HG02970 (cell line): ENCODE measurements at regions not wholly inside any gene's neighbourhood (a gene's known extent, or its start where the extent isn't known, plus 50 kb on each side); places are given as distances from the start of the nearest gene placed in this dataset.

Source experiments
- ATAC-seq: cut with Tn5 transposase; IDR thresholded peaks from one replicate; pipeline ENCODE4 v1.9.1; 2021; ENCODE audit warnings: mild to moderate bottlenecking, moderate library complexity, moderate number of reproducible peaks; ENCODE audit not compliant: unreplicated experiment, low FRiP score

GRCh38 chr1:219478811-219479210 is 134.1 kb downstream of the ZC3H11B start:
- no peak for ATAC-seq

- no peak for ATAC-seq
Measured at GRCh38 chr1:219477861-219478260, 135.0 kb downstream of the ZC3H11B start.

- ATAC-seq = no peak
Measured at GRCh38 chr1:219476716-219477115, 136.2 kb downstream of the ZC3H11B start.

- ATAC-seq = peak; percentile 57
Measured at GRCh38 chr1:219476116-219476515, 136.8 kb downstream of the ZC3H11B start.

GRCh38 chr1:219472596-219472995 is 140.3 kb downstream of the ZC3H11B start:
- ATAC-seq = no peak

GRCh38 chr1:219467524-219467923 is 145.4 kb downstream of the ZC3H11B start:
- ATAC-seq = no peak

GRCh38 chr1:219466766-219467165 is 146.1 kb downstream of the ZC3H11B start:
- no peak for ATAC-seq

- peak; percentile 62 for ATAC-seq
Measured at GRCh38 chr1:219465212-219466093, 147.5 kb downstream of the ZC3H11B start.

- ATAC-seq = no peak
Measured at GRCh38 chr1:219463636-219464035, 149.3 kb downstream of the ZC3H11B start.

GRCh38 chr1:219461981-219462400 is 150.9 kb downstream of the ZC3H11B start:
- ATAC-seq = no peak

- peak; percentile 84 for ATAC-seq
Measured at GRCh38 chr1:219460896-219461815, 151.7 kb downstream of the ZC3H11B start.

- ATAC-seq = no peak
Measured at GRCh38 chr1:219460081-219460895, 152.6 kb downstream of the ZC3H11B start.

- ATAC-seq = no peak
Measured at GRCh38 chr1:219459351-219460080, 153.4 kb downstream of the ZC3H11B start.

GRCh38 chr1:219446288-219446687 is 166.6 kb downstream of the ZC3H11B start:
- ATAC-seq = no peak

- no peak for ATAC-seq
Measured at GRCh38 chr1:219445864-219446263, 167.0 kb downstream of the ZC3H11B start.

- ATAC-seq = no peak
Measured at GRCh38 chr1:219444474-219444873, 168.4 kb downstream of the ZC3H11B start.

- no peak for ATAC-seq
Measured at GRCh38 chr1:219443763-219444162, 169.1 kb downstream of the ZC3H11B start.

- ATAC-seq = no peak
Measured at GRCh38 chr1:219442611-219443061, 170.3 kb downstream of the ZC3H11B start.

- no peak for ATAC-seq
Measured at GRCh38 chr1:219441884-219442283, 171.0 kb downstream of the ZC3H11B start.

GRCh38 chr1:219439376-219439775 is 173.5 kb downstream of the ZC3H11B start:
- no peak for ATAC-seq
